Omental fat pad (tissue), 3 donors: ENCODE measurements at regions not wholly inside any gene's neighbourhood (a gene's known extent, or its start where the extent isn't known, plus 50 kb on each side); places are given as distances from the start of the nearest gene placed in this dataset.
"Not testable (repeated sequence)": the region's sequence is repeated elsewhere in the genome, so short reads cannot be mapped to it uniquely, and the experiment has no call there.

Experiments used
- ATAC-seq: fragments of 150-250 bp; one replicate; pipeline ENCODE4 v1.9.1; 2016; ENCODE audit warnings: mild to moderate bottlenecking, moderate library complexity; ENCODE audit not compliant: low FRiP score
- DNase-seq: peaks from one replicate; pipeline ENCODE4 v3.0.0-alpha.2; 2019; ENCODE audit warnings: low spot score
- CTCF ChIP-seq, 3 donors: fragments of 450-650 bp; IDR thresholded peaks; one replicate each; pipeline ENCODE4 v1.5.1; 2016 to 2017; ENCODE audit warnings: antibody characterized with exemption in 3 of 3, mild to moderate bottlenecking in 3 of 3, moderate library complexity in 2 of 3

- no peak for DNase-seq
- no peak for ATAC-seq
- TF ChIP-seq CTCF (IDR thresholded peaks at IDR 0.05): no peak
Measured at GRCh38 chr6:152811785-152812184, 61.2 kb downstream of the VIP start.

GRCh38 chr6:152815230-152815872 is 64.8 kb downstream of the VIP start:
- ATAC-seq: no peak
- DNase-seq: no peak
- TF ChIP-seq CTCF (IDR thresholded peaks at IDR 0.05): no peak

- no peak for DNase-seq
- TF ChIP-seq CTCF (IDR thresholded peaks at IDR 0.05): no peak
- no peak for ATAC-seq
Measured at GRCh38 chr6:152816055-152816454, 65.5 kb downstream of the VIP start.

- no peak for DNase-seq
- no peak for TF ChIP-seq CTCF (IDR thresholded peaks at IDR 0.05)
- no peak for ATAC-seq
Measured at GRCh38 chr6:152821525-152821924, 70.9 kb downstream of the VIP start.

GRCh38 chr6:152824666-152825065 is 74.1 kb downstream of the VIP start:
- DNase-seq (no peak), ATAC-seq (no peak)
- TF ChIP-seq CTCF (IDR thresholded peaks at IDR 0.05): no peak

- no peak for TF ChIP-seq CTCF (IDR thresholded peaks at IDR 0.05)
- DNase-seq: no peak
- ATAC-seq: no peak
Measured at GRCh38 chr6:152828431-152828830, 77.8 kb downstream of the VIP start.

GRCh38 chr6:152834366-152834765 is 83.8 kb downstream of the VIP start:
- not testable (repeated sequence) for DNase-seq, ATAC-seq
